Ecto neural progenitor cell (in vitro differentiated cells): ENCODE measurements at regions not wholly inside any gene's neighbourhood (a gene's known extent, or its start where the extent isn't known, plus 50 kb on each side); places are given as distances from the start of the nearest gene placed in this dataset.
"Not testable (repeated sequence)": the region's sequence is repeated elsewhere in the genome, so short reads cannot be mapped to it uniquely, and the experiment has no call there.

Source experiments
- DNase-seq: peaks from one replicate; pipeline ENCODE4 v3.0.0-alpha.2; 2018; ENCODE audit warnings: low spot score

GRCh38 chr18:78271790-78272189 is 707.8 kb upstream of the SALL3 start:
- DNase-seq, result no peak

- no peak for DNase-seq
Observed at GRCh38 chr18:78273876-78274275, 705.7 kb upstream of the SALL3 start.

GRCh38 chr18:78283425-78283824 is 696.2 kb upstream of the SALL3 start:
- DNase-seq, result not testable (repeated sequence)

- no peak for DNase-seq
Observed at GRCh38 chr18:78292618-78293380, 686.8 kb upstream of the SALL3 start.

GRCh38 chr18:78293540-78293939 is 686.1 kb upstream of the SALL3 start:
- DNase-seq, result no peak

- DNase-seq, result no peak
Observed at GRCh38 chr18:78293940-78294541, 685.6 kb upstream of the SALL3 start.

GRCh38 chr18:78295262-78295661 is 684.4 kb upstream of the SALL3 start:
- DNase-seq, result no peak

- no peak for DNase-seq
Observed at GRCh38 chr18:78296166-78296565, 683.5 kb upstream of the SALL3 start.

GRCh38 chr18:78297048-78297447 is 682.6 kb upstream of the SALL3 start:
- no peak for DNase-seq

- no peak for DNase-seq
Observed at GRCh38 chr18:78303519-78304191, 676.0 kb upstream of the SALL3 start.

GRCh38 chr18:78304192-78305164 is 675.1 kb upstream of the SALL3 start:
- no peak for DNase-seq

- no peak for DNase-seq
Observed at GRCh38 chr18:78305789-78306188, 673.8 kb upstream of the SALL3 start.

GRCh38 chr18:78309307-78309706 is 670.3 kb upstream of the SALL3 start:
- no peak for DNase-seq

GRCh38 chr18:78309924-78310323 is 669.7 kb upstream of the SALL3 start:
- no peak for DNase-seq

GRCh38 chr18:78319264-78319663 is 660.4 kb upstream of the SALL3 start:
- no peak for DNase-seq

- no peak for DNase-seq
Observed at GRCh38 chr18:78319961-78320360, 659.7 kb upstream of the SALL3 start.

GRCh38 chr18:78321402-78321801 is 658.2 kb upstream of the SALL3 start:
- DNase-seq, result no peak

GRCh38 chr18:78323453-78324197 is 656.0 kb upstream of the SALL3 start:
- DNase-seq, result no peak

GRCh38 chr18:78327643-78328042 is 652.0 kb upstream of the SALL3 start:
- no peak for DNase-seq

- DNase-seq, result no peak
Observed at GRCh38 chr18:78330766-78331165, 648.9 kb upstream of the SALL3 start.

GRCh38 chr18:78352910-78353309 is 626.7 kb upstream of the SALL3 start:
- no peak for DNase-seq
